ENCODE measurements at regions not wholly inside any gene's neighbourhood (a gene's known extent, or its start where the extent isn't known, plus 50 kb on each side); places are given as distances from the start of the nearest gene placed in this dataset.
"Not testable (repeated sequence)": the region's sequence is repeated elsewhere in the genome, so short reads cannot be mapped to it uniquely, and the experiment has no call there.

DNA sequence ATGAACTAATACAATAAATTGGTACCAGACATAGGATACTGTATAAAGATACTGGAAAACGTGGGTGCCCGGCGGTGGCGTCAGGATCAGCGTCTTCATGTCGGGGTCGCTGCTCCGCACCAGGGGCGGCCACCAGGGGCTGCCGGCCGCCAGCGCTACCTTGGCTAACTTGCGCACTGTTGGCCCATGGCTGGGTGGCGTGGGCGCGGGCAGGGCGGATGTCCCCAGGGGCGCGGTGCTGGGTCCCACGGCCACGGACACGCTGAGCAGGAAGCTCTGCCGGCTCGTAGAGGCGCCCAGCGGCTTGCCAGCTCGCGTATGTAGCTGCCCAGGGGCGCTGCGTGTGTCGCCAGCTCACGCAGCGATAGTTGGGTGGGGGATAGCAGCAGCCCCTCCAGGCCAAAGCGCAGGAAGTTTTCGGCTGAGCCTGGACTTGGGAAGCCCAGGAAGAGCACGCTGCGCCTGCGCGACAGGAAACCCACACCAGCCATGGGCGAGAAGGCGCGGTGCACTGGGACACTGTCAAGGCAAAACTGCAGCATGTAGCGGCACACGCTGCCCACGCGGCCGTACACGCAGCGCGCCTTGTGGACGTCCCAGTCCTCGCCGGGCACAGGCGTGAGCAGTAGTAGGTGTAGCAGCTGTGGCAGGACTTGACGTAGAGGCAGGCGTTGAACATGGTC lies 299.9 kb downstream of the CCDC74A start:
- DNase-seq (ENCODE audit: low read depth): no peak

DNA sequence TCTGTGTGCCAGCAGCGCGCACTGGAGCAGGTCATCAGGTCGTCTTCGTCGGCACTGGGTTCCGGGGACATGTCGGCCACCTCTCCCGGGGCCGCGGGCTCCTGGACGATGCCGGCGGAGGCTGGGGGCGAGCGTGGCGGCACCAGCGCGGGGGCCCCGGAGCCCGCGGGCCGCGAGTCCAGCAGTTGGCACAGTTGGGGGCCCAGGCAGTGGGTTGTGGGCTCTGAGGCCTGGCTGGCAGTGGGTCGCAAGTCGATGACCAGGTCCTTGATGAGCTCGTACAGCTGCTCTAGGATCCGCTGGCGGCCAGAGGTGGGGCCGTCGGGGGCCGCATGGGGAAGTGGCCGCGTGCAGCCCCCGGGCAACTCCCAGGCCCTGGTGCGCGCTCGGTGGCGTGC lies 300.5 kb downstream of the CCDC74A start:
- DNase-seq (ENCODE audit: low read depth): no peak

DNA sequence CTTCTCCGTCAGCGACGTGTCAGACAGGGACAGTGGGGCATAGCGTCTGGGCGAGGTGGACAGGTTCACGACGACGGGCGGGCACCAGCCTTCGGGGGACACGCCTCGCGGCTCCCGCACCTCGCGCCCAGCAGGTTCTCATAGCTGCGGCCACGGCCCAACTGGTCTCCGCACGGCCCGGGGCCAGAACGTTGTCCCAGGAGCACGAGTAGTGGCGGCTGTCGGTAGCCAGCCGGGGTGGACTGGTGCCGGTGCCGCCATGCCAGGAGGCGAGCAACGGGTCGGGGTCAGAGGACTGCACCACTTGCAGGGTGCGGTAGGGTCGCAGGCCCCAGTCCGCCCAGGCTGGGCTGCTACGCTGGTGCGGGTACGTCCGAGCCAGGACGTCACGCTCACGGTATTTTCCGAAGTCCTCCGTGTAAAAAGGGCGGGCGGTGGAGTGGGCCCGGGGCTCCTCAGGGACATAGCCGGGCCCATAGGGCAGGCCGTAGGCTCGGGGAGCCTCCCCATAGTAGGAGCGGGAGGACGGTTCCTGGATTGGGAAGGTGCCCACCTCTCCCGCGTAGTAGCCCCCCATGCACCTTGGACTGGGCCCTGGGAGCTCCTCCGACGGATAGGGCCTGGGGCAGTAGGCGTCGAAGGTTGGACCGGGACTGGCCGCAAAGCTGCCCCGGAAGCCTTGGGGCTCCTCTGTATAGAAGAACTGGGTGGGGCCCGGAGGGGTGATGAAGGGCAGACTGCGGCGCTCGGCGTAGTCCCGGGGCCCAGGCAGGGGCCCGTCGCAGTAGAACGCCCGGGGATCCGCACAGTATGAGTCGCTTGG lies 301.2 kb downstream of the CCDC74A start:
- DNase-seq (ENCODE audit: low read depth): not testable (repeated sequence)

DNA sequence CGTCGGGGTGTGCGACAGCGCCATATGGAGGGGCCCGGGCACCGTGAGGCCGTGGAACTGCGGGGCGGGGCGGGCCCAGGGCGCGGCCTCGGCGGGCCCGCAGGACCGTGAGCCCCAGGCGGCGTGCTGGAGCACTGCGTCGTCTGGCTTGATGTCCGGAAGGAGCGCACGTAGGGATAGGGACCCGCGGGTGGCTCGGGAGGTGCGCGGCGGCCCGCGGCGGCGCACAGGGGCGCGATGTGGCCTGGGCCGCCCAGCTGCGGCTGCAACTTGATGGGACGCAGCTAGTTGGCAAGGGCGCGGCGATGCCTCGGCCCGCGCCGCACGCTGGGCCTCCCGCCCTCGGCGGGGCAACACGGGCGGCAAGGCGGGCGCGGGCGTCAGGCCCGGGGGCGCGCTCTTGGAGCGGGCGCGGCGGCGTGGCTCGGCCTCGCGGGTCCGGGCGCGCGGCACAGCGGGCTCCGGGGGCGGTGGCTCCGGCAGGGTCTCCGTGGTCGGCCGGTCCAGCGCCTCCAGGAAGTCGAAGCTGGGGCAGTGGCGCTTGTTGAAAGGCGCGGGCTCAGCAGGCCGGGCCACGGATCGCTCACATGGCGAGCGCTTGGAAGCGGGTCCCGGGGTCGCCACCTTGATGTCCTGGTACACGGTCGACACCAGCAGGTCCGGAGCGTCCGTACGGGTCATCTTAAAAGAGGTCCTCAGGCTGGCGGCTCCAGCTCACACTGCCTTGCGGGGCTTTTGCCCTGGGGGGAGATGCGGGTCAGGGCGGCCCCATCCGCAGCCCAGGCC lies 302.0 kb downstream of the CCDC74A start:
- DNase-seq (ENCODE audit: low read depth): not testable (repeated sequence)

DNA sequence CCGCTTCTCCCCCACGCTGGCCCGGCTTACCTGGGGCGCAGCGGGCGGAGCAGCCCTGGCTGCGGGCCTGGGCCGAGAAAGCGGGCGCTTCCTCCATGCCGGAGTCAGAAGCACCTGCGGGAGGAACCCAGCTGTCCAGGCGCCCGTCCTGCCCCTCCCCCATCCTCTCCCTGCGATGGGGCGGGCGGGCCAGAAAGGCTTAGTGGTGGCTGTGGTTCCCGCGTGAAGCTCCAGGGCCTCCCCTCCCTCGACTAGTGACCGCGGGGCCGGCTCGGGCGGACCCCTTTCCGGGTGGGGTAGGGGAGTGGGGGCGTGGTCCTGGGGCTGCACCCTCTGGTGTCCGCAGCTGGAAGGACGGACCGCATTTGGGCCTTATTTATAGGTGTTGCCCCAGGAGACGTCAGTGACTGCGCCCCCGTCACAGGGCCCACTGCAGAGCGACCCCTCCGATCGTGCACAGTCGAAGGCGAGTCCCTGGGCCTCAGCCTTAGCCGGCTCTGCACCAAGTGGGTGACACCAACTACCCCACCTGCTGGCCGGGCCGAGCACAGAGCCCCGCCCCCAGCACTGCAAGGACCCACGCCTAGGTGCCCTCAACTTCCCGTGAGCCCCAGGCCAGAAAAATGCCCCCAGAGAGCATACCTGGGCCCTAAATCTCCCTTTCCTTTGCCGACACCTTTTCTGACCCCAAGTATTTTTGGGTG lies 302.7 kb downstream of the CCDC74A start:
- DNase-seq (ENCODE audit: low read depth): not testable (repeated sequence)

DNA sequence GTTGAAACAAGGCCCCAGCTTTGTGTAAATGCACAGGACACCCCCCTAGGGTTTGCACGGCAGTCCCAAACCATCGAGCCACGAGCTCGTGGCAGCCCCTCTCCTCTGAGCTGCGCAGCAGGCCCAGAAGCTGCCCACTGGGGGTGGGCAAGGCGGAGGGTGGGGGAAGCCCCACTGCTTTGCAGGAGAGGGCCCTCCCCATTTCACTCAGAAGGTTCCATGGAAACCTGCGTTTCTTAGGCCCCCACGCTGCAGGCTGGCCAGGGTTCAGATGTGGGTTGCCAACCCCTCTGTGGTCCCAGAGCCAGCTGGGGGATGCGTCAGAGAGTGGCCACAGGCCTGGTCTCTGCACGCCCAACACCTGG lies 303.2 kb downstream of the CCDC74A start:
- DNase-seq (ENCODE audit: low read depth): not testable (repeated sequence)

DNA sequence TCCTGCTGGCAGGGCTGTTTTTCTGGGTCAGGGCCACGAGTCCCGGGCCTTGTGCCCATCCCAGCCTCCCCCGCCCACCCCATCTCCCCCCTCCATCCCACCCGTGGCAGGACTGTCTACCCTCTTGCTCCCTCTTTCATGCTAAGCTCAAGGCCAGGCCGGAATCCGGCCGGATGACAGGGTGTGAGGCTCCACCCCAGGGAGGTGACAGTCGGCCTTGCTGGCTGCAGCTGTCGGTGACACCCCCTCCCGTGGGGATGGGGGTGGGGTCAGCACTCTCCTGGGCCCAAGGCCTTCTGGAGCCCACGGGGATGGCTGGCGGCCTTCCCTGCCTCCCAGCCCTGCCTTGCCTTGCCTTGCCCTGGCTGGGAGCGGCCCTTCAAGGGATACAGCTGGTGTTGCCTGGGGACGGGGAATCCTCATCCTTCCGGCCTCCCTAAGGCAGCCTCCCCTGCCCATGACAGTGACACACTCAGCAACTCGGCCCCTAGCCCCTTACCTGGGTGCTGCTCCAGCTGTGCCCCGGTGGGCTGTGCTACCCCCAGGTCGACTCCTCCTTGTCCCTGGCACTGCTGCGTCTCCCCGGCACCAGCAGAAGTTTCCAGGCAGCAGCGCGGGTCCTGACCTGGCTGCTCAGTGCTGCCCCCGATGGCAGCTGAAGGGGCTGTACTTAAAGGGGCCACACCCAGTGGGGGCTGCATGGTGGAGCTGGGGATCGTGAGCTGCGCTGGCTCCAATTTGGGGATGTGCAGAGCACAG lies 303.9 kb downstream of the CCDC74A start:
- not testable (repeated sequence) for DNase-seq (ENCODE audit: low read depth)

DNA sequence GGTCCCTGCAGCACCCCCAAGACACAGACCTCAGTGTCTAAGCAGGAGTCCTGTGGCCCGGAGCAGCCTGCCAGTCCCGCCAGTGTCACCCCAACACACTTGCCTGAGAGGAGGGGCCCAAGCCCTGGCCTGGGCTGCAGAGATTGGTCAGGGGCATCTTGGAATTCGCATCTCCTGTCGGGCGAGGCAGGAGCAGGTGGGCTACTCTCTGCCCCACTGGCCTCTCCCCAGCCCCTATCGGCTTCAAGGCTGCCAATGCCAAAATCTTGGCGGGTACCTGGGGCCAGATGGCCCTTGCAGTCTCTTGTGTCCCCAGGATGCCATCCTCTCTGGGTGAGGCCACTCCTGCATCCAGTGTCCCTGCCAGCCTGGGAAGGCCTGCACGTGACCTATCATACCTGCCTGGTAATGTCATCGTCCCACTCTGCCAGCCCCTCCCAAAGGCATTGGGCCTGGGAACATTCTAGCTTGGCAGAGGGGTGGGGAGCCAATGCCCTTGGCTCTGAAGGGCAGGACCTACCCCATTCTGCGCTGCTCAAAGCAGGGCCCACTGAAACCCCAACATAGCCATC lies 304.6 kb downstream of the CCDC74A start:
- DNase-seq (ENCODE audit: low read depth): not testable (repeated sequence)

DNA sequence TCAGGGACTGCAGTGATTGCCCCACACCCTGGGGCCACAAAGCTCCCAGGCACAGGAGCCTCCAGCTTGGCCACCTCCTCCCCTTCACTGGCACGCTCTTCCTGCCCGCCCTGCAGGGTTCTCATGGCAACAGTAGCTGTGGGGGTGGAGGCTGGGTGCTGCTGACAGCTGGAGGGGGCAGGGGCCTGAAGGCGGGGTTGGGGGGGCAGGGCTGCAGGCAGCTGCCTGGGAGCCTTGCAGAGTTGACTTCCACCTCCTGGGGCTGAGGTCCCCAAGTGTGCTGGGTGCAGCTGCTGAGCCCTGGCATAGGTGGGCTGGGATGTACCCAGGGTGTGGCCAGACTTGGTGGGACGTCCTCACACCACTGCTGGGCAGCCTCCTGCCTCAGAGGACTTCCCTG lies 305.2 kb downstream of the CCDC74A start:
- DNase-seq (ENCODE audit: low read depth): not testable (repeated sequence)

DNA sequence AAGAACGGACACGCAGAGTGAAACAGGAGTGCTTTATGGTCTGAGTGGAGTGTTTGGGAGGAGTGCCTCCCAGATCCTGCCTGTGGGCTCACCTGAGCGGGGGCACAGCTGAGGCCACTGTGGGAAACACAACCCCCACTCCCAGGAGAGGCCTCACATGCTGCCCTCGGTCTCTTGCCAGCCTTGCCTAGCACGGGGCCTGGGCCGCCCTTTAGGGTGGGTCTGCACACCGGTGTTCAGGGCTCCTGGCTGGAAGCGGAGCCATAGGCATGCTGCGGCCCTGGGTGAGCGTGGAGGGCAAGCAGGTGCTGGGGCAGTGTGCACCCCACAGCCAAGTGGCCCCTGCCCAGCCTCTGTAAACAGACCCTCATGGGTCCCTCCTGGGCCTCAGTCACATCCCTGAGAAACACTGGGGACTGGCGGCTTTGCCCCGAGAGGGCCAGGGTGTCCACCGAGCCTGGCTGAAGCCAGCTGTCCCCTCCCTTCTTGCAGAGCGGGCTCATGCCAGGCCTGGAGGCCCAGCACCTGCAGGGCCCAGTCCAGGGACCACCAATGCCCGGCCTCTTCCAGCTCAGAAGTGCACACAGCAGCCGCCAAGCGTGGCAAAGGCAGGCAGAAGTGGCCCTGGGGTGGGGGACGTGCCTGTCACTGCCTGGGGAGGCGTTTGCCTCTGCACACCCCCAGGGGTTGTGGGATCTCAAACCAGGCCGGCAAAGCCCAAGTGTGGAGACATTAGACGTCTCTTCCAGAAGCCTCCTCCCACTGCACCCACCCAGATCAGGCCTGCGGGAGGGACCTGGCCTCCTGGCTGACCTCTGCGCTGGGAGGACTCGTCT lies 305.9 kb downstream of the CCDC74A start:
- not testable (repeated sequence) for DNase-seq (ENCODE audit: low read depth)

DNA sequence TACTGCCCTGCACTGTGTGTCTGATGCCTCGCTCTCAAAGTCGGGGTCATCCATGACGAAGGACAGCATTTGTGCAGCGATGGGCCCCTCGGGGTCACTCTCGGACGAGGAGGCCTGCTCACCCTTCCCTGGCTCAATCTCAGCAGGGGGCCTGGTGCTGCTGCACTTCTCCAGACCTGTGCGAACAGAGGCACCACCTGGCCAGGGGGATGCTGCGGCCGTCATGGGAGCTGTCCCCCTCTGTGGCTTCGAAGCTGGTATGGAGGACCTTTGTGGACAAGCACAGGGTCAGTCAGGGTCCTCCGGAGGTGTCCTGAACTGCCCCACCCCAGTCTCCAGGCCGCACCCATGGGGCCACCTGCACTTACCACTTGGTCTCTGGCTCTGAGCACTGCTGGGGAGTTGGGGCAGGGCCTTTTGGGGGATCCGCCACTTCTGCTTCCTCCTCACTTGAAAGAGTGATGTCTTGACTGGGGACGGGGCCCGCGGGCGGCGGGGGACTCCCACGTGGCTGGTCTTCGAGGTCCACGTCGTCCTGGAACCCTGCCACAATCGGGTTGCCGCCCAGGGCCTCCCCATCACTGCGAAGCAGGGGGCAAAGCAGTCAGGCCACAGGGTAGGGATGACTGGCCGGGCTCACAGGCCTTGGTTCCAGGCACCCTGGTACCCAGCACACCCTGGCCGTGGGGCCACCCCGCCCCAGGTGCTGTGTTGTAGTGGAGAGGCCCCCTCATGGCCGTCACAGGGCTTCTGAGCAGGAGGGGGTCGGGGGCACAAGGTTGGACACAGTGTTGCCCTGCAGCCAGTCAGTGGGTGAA lies 306.7 kb downstream of the CCDC74A start:
- not testable (repeated sequence) for DNase-seq (ENCODE audit: low read depth)

DNA sequence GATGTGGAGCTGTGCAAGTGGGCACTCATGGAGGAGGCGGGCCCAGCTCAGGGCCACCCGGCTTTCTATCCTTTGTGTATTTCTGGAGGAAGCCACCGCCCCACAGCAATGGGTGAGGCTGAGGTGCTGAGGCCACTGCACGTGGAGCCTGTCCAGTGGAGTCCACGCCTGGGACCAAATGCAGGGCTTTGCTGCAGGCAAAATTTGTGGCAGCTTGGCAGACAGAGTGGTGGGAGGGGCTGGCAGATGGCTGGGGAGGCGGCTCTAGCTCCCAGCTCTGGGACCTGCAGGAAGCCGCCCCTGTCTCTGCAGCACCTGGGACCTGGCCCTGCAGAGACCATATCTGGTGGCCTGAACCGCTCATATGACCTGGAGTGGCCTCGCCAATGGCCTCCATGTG lies 307.3 kb downstream of the CCDC74A start:
- DNase-seq (ENCODE audit: low read depth): not testable (repeated sequence)

DNA sequence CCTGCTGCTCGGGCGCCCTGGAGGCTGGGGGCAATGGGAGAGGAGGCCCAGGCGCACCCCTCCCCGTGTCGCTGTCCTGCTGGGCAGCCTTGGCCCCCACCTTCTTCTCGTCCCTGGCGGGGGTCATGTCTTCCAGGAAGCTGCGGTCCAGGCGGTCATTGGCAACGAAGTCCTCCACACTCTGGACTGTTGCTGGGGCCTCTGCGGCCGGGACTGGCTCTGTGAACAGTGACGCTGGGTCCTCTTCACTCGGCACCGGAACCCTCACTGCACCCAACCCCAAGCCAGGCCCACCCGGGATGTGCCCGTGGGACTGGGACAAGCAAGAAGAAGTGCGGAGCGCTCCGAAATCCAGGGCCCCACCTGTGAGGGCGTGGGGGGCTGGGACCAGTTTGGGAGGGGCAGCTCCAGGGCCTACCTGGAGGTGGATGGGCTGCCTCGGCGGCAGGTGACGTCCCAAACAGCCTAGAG lies 308.0 kb downstream of the CCDC74A start:
- DNase-seq (ENCODE audit: low read depth): no peak

DNA sequence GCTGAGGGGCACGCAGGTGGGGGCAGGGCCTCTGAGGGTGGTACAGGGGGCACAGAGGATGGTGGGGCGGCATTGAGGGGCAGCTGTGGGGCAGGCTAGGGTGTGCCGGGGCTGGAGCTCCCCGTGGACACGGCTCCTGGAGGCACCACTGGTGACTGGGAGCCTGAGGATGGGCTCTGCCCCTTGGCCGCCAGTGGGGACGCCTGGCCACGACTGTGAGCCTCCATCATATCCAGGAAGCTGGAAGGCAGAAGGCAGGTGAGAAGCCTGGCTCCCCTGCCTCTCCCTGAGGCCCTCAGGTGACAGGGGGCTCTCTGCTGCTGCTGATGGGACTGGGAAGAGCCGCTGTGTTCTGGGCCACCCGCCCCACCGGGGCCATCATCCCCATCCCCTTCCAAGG lies 308.4 kb downstream of the CCDC74A start:
- not testable (repeated sequence) for DNase-seq (ENCODE audit: low read depth)

DNA sequence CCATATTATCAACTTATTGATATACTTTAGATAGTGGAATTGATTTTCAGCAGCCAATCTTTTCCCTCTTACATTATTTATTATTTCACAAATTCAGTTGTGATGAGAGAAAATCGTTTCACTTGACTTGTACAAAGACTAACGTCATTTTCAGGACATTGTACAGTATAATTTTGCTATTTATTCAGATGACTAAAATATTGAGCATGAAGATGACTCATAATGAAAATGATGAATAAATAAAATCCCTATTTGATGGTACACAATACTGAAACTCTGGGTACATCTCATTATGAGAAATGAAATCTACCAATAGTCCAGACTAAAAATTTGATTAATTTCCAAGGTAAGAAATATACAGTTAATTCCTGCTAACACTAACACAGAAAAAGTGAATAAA lies 316.4 kb downstream of the CCDC74A start:
- DNase-seq (ENCODE audit: low read depth): not testable (repeated sequence)

DNA sequence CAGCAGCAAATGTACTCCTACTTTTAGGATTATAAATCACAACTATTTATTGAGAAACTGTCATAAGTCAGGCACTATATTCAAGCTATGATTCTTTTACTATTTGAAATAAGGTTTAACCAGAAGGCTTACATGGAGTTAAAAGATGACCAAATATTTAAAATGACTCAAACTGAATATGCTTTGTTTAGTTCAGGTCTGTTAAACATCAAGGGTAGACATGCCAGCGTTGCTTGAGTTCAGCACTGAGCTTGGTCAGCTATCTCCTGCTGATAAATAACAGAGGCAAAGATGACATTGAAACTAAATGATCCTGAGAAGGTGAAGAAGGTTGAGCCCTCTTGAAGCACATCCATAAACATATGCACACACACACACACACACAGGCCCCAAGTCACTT lies 305.6 kb downstream of the ANKRD30BL start:
- not testable (repeated sequence) for DNase-seq (ENCODE audit: low read depth)

DNA sequence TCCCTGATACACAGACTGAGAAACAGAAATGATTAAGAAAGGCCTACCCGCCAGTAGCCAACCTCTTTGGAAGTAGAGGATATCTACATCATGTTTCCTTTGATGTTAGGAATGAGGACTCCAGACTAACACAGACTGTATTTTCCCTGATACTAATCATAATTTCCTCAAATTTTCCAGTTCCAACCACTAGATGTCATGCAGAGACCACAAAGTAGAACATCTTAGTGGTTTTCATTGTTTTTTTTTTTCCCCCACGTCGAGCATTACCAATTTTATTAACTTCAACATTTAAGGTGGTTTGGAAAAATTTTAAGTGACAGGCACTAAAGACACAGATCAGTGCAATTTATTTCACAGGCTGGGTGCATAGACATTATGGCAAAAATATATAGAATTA lies 303.6 kb downstream of the ANKRD30BL start:
- DNase-seq (ENCODE audit: low read depth): not testable (repeated sequence)
